HepG2 (cell line): ENCODE measurements at regions not wholly inside any gene's neighbourhood (a gene's known extent, or its start where the extent isn't known, plus 50 kb on each side); places are given as distances from the start of the nearest gene placed in this dataset.

Experiments used
- ATF1 ChIP-seq: IDR thresholded peaks from 2 replicates; pipeline ENCODE4 v1.6.1; 2016; ENCODE audit warnings: mild to moderate bottlenecking, control low read depth
- CBX5 ChIP-seq: sonication (generic); formaldehyde crosslinking; IDR thresholded peaks from 2 replicates; pipeline ENCODE4 v1.4.0; 2020; ENCODE audit warnings: missing genetic modification reagents, borderline replicate concordance
- CCAR2 ChIP-seq: fragments of 200-400 bp; formaldehyde crosslinking; optimal IDR thresholded peaks from 2 replicates; pipeline ENCODE3; 2018; ENCODE audit warnings: low read depth, mild to moderate bottlenecking, low read length, moderate library complexity
- CREM ChIP-seq, 2 experiments: sonication (generic) in 1 of 2; formaldehyde crosslinking in 1 of 2; IDR thresholded peaks; 2 replicates each; pipeline versions ENCODE4 v1.4.0 to v1.6.1; 2016 to 2020; ENCODE audit warnings: antibody characterized with exemption in 1 of 2, mild to moderate bottlenecking in 1 of 2, missing genetic modification reagents in 1 of 2
- DZIP1 ChIP-seq: sonication (generic); formaldehyde crosslinking; IDR thresholded peaks from 2 replicates; pipeline ENCODE4 v1.5.0; 2020; ENCODE audit warnings: mild to moderate bottlenecking, missing genetic modification reagents
- FOSL1 ChIP-seq: sonication (generic); formaldehyde crosslinking; IDR thresholded peaks from 2 replicates; pipeline ENCODE4 v1.9.0; 2021; ENCODE audit warnings: missing genetic modification reagents, borderline replicate concordance
- FOXP4 ChIP-seq: sonication (generic); formaldehyde crosslinking; IDR thresholded peaks from 2 replicates; pipeline ENCODE4 v1.4.0; 2020; ENCODE audit warnings: missing genetic modification reagents
- IRF1 ChIP-seq: sonication (generic); formaldehyde crosslinking; IDR thresholded peaks from 2 replicates; pipeline ENCODE4 v1.4.0; 2020; ENCODE audit warnings: low read depth, mild to moderate bottlenecking, missing genetic modification reagents
- KMT2A ChIP-seq: sonication (generic); formaldehyde crosslinking; IDR thresholded peaks from 2 replicates; pipeline ENCODE4 v1.4.0; 2020; ENCODE audit warnings: missing genetic modification reagents
- MAX ChIP-seq: IDR thresholded peaks from 2 replicates; pipeline ENCODE4 v1.6.1; 2012; ENCODE audit warnings: inconsistent platforms
- MIXL1 ChIP-seq: IDR thresholded peaks from 2 replicates; pipeline ENCODE4 v1.6.1; 2016
- NCOA5 ChIP-seq: sonication (generic); formaldehyde crosslinking; IDR thresholded peaks from 2 replicates; pipeline ENCODE4 v1.4.0; 2020; ENCODE audit warnings: missing genetic modification reagents
- PAXIP1 ChIP-seq: sonication (generic); formaldehyde crosslinking; conservative IDR thresholded peaks from 2 replicates; pipeline ENCODE4 v1.4.0; 2020; ENCODE audit warnings: mild to moderate bottlenecking, missing genetic modification reagents, moderate library complexity
- SALL1 ChIP-seq: sonication (generic); formaldehyde crosslinking; IDR thresholded peaks from 2 replicates; pipeline ENCODE4 v1.8.0; 2022; ENCODE audit warnings: mild to moderate bottlenecking, missing genetic modification reagents
- TRIM22 ChIP-seq: fragments of 450-650 bp; IDR thresholded peaks from 2 replicates; pipeline ENCODE4 v1.6.1; 2017
- ZBTB20 ChIP-seq: sonication (generic); formaldehyde crosslinking; IDR thresholded peaks from 2 replicates; pipeline ENCODE4 v1.8.1; 2023; ENCODE audit warnings: missing genetic modification reagents, low read depth, mild to moderate bottlenecking, borderline replicate concordance
- ZNF605 ChIP-seq: sonication (generic); formaldehyde crosslinking; IDR thresholded peaks from 2 replicates; pipeline ENCODE4 v1.8.0; 2022; ENCODE audit warnings: mild to moderate bottlenecking, missing genetic modification reagents
- ZNF883 ChIP-seq: sonication (generic); formaldehyde crosslinking; IDR thresholded peaks from 2 replicates; pipeline ENCODE4 v1.5.1; 2020; ENCODE audit warnings: mild to moderate bottlenecking, missing genetic modification reagents; ENCODE audit errors: not compliant biosample characterization

GRCh38 chr6:139925894-139926641 is 551.6 kb upstream of the CITED2 start (continued):
- TF ChIP-seq PAXIP1 (CRISPR knock-in tag) (peak; percentile 76), KMT2A (no peak), SALL1 (peak; percentile 80), TRIM22 (no peak), DZIP1 (CRISPR knock-in tag) (no peak), MAX (peak; percentile 89; the same call in 1 of the 2 replicates), ATF1 (CRISPR knock-in tag) (peak; percentile 67; the same call in 1 of the 2 replicates), FOSL1 (CRISPR knock-in tag) (peak; percentile 50; the same call in 1 of the 2 replicates), ZNF605 (CRISPR knock-in tag) (peak; percentile 62; the same call in 1 of the 2 replicates), ZNF883 (CRISPR knock-in tag) (no peak), NCOA5 (CRISPR knock-in tag) (no peak), ZBTB20 (peak; percentile 63; the same call in 1 of the 2 replicates), MIXL1 (CRISPR knock-in tag) (peak; percentile 68; the same call in 1 of the 2 replicates), IRF1 (CRISPR knock-in tag) (no peak), CCAR2 (no peak), FOXP4 (CRISPR knock-in tag) (0 out of 2 replicates have a peak, but pooled peaks have one; percentile 28), CBX5 (CRISPR knock-in tag) (0 out of 2 replicates have a peak, but pooled peaks have one; percentile 73), CREM (IDR thresholded peaks at IDR 0.05) (peak; percentile 14; the same call in 1 of the 2 replicates), CREM (CRISPR knock-in tag; IDR thresholded peaks at IDR 0.05) (no peak)
